H7 (cell line): ENCODE measurements at regions not wholly inside any gene's neighbourhood (a gene's known extent, or its start where the extent isn't known, plus 50 kb on each side); places are given as distances from the start of the nearest gene placed in this dataset.

Source experiments
- DNase-seq: peaks from one replicate; pipeline ENCODE4 v3.0.0; 2012
- H3K27me3 ChIP-seq: 2 replicates; pipeline ENCODE4 v1.6.0; 2011; ENCODE audit warnings: mild to moderate bottlenecking, low read length; ENCODE audit not compliant: control insufficient read depth, insufficient read depth
- H3K36me3 ChIP-seq: replicated peaks from 2 replicates; pipeline ENCODE4 v1.5.1; 2011; ENCODE audit warnings: low read length; ENCODE audit not compliant: control insufficient read depth, insufficient read depth
- H3K4me3 ChIP-seq: 2 replicates; pipeline ENCODE4 v1.5.1; 2011; ENCODE audit warnings: low read depth, mild to moderate bottlenecking, control low read depth, low read length, moderate library complexity; ENCODE audit not compliant: insufficient read depth

- Histone ChIP-seq H3K27me3 (no peaks in the 10 kb centered on the region; the same call in 1 of the 2 replicates), H3K4me3 (no peak overlapping the region), H3K36me3 (no peaks in the 10 kb centered on the region)
- DNase-seq = no peak
These were observed 141.2 kb upstream of the RPL38 start for GRCh38 chr17:74062234-74062633.

- Histone ChIP-seq H3K36me3 (no peaks in the 10 kb centered on the region), H3K27me3 (no peaks in the 10 kb centered on the region; the same call in 1 of the 2 replicates), H3K4me3 (no peak overlapping the region)
- no peak for DNase-seq
These were observed 140.0 kb upstream of the RPL38 start for GRCh38 chr17:74063439-74063838.

- Histone ChIP-seq H3K4me3 (no peak overlapping the region), H3K36me3 (no peaks in the 10 kb centered on the region), H3K27me3 (no peaks in the 10 kb centered on the region)
- DNase-seq = no peak
These were observed 133.1 kb upstream of the RPL38 start for GRCh38 chr17:74070374-74070773.

- DNase-seq = no peak
- Histone ChIP-seq H3K4me3 (no peak overlapping the region), H3K27me3 (no peaks in the 10 kb centered on the region), H3K36me3 (no peaks in the 10 kb centered on the region)
These were observed 132.3 kb upstream of the RPL38 start for GRCh38 chr17:74070998-74071679.

- Histone ChIP-seq H3K4me3 (no peak overlapping the region), H3K27me3 (no peaks in the 10 kb centered on the region), H3K36me3 (no peaks in the 10 kb centered on the region)
- DNase-seq = no peak
These were observed 131.1 kb upstream of the RPL38 start for GRCh38 chr17:74072340-74072739.

- Histone ChIP-seq H3K36me3 (no peaks in the 10 kb centered on the region), H3K27me3 (no peaks in the 10 kb centered on the region), H3K4me3 (no peak overlapping the region)
- DNase-seq = no peak
These were observed 127.0 kb upstream of the RPL38 start for GRCh38 chr17:74076446-74076845.

- no peak overlapping the region for H3K4me3 ChIP-seq
- no peaks in the 10 kb centered on the region for H3K27me3 ChIP-seq
- no peak for DNase-seq
- no peaks in the 10 kb centered on the region for H3K36me3 ChIP-seq
These were observed 126.2 kb upstream of the RPL38 start for GRCh38 chr17:74077231-74077630.

- H3K4me3 ChIP-seq = no peak overlapping the region
- DNase-seq = no peak
These were observed 125.0 kb upstream of the RPL38 start for GRCh38 chr17:74078363-74078941.

GRCh38 chr17:74079537-74080300, 123.8 kb upstream of the RPL38 start:
- H3K27me3 ChIP-seq = no peaks in the 10 kb centered on the region
- no peak for DNase-seq
- H3K4me3 ChIP-seq = no peak overlapping the region
- no peaks in the 10 kb centered on the region for H3K36me3 ChIP-seq

More at GRCh38 chr17:74078363-74078941, 125.0 kb upstream of the RPL38 start:
- no peaks in the 10 kb centered on the region for H3K27me3 ChIP-seq
- no peaks in the 10 kb centered on the region for H3K36me3 ChIP-seq

GRCh38 chr17:74080656-74081582, 122.6 kb upstream of the RPL38 start:
- Histone ChIP-seq H3K4me3 (no peak overlapping the region), H3K27me3 (no peaks in the 10 kb centered on the region), H3K36me3 (no peaks in the 10 kb centered on the region)
- DNase-seq = no peak

- H3K4me3 ChIP-seq = no peak overlapping the region
These were observed 120.6 kb upstream of the RPL38 start for GRCh38 chr17:74082886-74083285.

GRCh38 chr17:74083321-74083720, 120.2 kb upstream of the RPL38 start:
- DNase-seq = no peak
- H3K4me3 ChIP-seq = no peak overlapping the region
- no peaks in the 10 kb centered on the region for H3K36me3 ChIP-seq
- H3K27me3 ChIP-seq = no peaks in the 10 kb centered on the region

More at GRCh38 chr17:74082886-74083285, 120.6 kb upstream of the RPL38 start:
- Histone ChIP-seq H3K27me3 (no peaks in the 10 kb centered on the region), H3K36me3 (no peaks in the 10 kb centered on the region)
- no peak for DNase-seq

GRCh38 chr17:74085434-74085833, 118.0 kb upstream of the RPL38 start:
- Histone ChIP-seq H3K4me3 (no peak overlapping the region), H3K36me3 (no peaks in the 10 kb centered on the region), H3K27me3 (no peaks in the 10 kb centered on the region)
- DNase-seq = peak; percentile 69

- H3K27me3 ChIP-seq = no peaks in the 10 kb centered on the region
- H3K36me3 ChIP-seq = no peaks in the 10 kb centered on the region
- no peak overlapping the region for H3K4me3 ChIP-seq
- no peak for DNase-seq
These were observed 116.4 kb upstream of the RPL38 start for GRCh38 chr17:74087002-74087585.
